Lower leg skin (tissue), 4 donors: ENCODE measurements at regions not wholly inside any gene's neighbourhood (a gene's known extent, or its start where the extent isn't known, plus 50 kb on each side); places are given as distances from the start of the nearest gene placed in this dataset.

Experiments used
- DNase-seq, 2 donors: peaks; one replicate each; pipeline ENCODE4 v3.0.0-alpha.2; 2019; ENCODE audit warnings: low spot score in 2 of 2
- H3K4me3 ChIP-seq: fragments of 200-600 bp; sonication (generic); 2 replicates; pipeline ENCODE4 v1.5.1; 2017; ENCODE audit warnings: mild to moderate bottlenecking, low read depth; ENCODE audit not compliant: poor library complexity, severe bottlenecking
- CTCF ChIP-seq, 3 donors: fragments of 450-650 bp; IDR thresholded peaks; one replicate each; pipeline ENCODE4 v1.5.1; 2016; ENCODE audit warnings: antibody characterized with exemption in 3 of 3, mild to moderate bottlenecking in 3 of 3, moderate library complexity in 2 of 3
- POLR2A ChIP-seq, 2 donors: fragments of 450-650 bp; IDR thresholded peaks; one replicate each; pipeline ENCODE4 v1.6.1; 2016 to 2017; ENCODE audit warnings: antibody characterized with exemption in 2 of 2, mild to moderate bottlenecking in 1 of 2, moderate library complexity in 1 of 2
- WGBS, 2 donors: methylation state at CpG; one replicate each; pipeline ENCODE4 v1.1.5; 2018; 5-methylcytosine and 5-hydroxymethylcytosine counted together
- intact Hi-C: fragments of 100-400 bp; cut with DNase I; formaldehyde crosslinking; loops from one replicate; pipeline ENCODE4 v1.15.0; 2023; ENCODE audit warnings: low total_unique reads

GRCh38 chr2:181163139-181163538 lies 182.7 kb downstream of the UBE2E3 start:
- intact Hi-C loops, result no loop called here
- TF ChIP-seq CTCF (IDR thresholded peaks at IDR 0.05) (no peak), POLR2A (IDR thresholded peaks at IDR 0.05) (no peak)
- H3K4me3 ChIP-seq, result no peak overlapping the region
- WGBS, 2 donors, result 100% methylated on average over 1 of the region's 1 CpG
- DNase-seq, result no peak

GRCh38 chr2:181163691-181164090 lies 183.3 kb downstream of the UBE2E3 start:
- intact Hi-C loops, result no loop called here
- H3K4me3 ChIP-seq, result no peak overlapping the region
- no peak for DNase-seq
- no peak for TF ChIP-seq POLR2A (IDR thresholded peaks at IDR 0.05)
- no peak for TF ChIP-seq CTCF (IDR thresholded peaks at IDR 0.05)

- no peak overlapping the region for H3K4me3 ChIP-seq
- DNase-seq, result no peak
- intact Hi-C loops, result no loop called here
- TF ChIP-seq CTCF (IDR thresholded peaks at IDR 0.05) (no peak), POLR2A (IDR thresholded peaks at IDR 0.05) (no peak)
These were observed 184.3 kb downstream of the UBE2E3 start for GRCh38 chr2:181164699-181165098.

- 74 to 79% methylated on average over 6 of the region's 6 CpGs for WGBS, 2 donors
- intact Hi-C loops, result no loop called here
These were observed 184.9 kb downstream of the UBE2E3 start for GRCh38 chr2:181165199-181165868.

GRCh38 chr2:181169503-181169902 lies 189.1 kb downstream of the UBE2E3 start:
- intact Hi-C loops, result no loop called here
- TF ChIP-seq CTCF (IDR thresholded peaks at IDR 0.05), result no peak
- no peak for TF ChIP-seq POLR2A (IDR thresholded peaks at IDR 0.05)
- H3K4me3 ChIP-seq, result no peak overlapping the region
- WGBS, 2 donors, result 61 to 71% methylated on average over 1 of the region's 1 CpG
- no peak for DNase-seq

More at GRCh38 chr2:181165199-181165868, 184.9 kb downstream of the UBE2E3 start:
- no peak for TF ChIP-seq POLR2A (IDR thresholded peaks at IDR 0.05)
- no peak overlapping the region for H3K4me3 ChIP-seq
- DNase-seq, result no peak

- TF ChIP-seq CTCF (IDR thresholded peaks at IDR 0.05), result no peak
- no peak for TF ChIP-seq POLR2A (IDR thresholded peaks at IDR 0.05)
- intact Hi-C loops, result no loop called here
- no peak for DNase-seq
- WGBS, 2 donors, result 85 to 89% methylated on average over 2 of the region's 2 CpGs
- H3K4me3 ChIP-seq, result no peak overlapping the region
These were observed 189.9 kb downstream of the UBE2E3 start for GRCh38 chr2:181170256-181170655.
